ENCODE measurements at regions not wholly inside any gene's neighbourhood (a gene's known extent, or its start where the extent isn't known, plus 50 kb on each side); places are given as distances from the start of the nearest gene placed in this dataset.
"Not testable (repeated sequence)": the region's sequence is repeated elsewhere in the genome, so short reads cannot be mapped to it uniquely, and the experiment has no call there.

GRCh38 chr4:179664430-179665027 lies 2222.3 kb upstream of the AGA start:
- no peak overlapping the region for H3K4me3 ChIP-seq
- in situ Hi-C loops (cut with MboI; ENCODE audit: low pct_unique_long_range_greater_than_20kb in 2 of 9, low sequenced_read_pairs in 9 of 9, unreplicated experiment in 9 of 9): no loop called here
- H3K4me1 ChIP-seq (replicated peaks in 1 of 2): no peaks in the 10 kb centered on the region
- peak in 3 of 8 experiments; percentile 52 to 96 (median 78) for ATAC-seq (replicated peaks in 6 of 8)
- WGBS, 10 experiments: 0 to 92% (median 75%) methylated on average over 1 to 7 of the region's 9 CpGs; no CpG with 5 or more reads in 4 of the 10 experiments
- H3K27ac ChIP-seq: no peak overlapping the region

- H3K4me3 ChIP-seq: no peak overlapping the region
- H3K27ac ChIP-seq: no peak overlapping the region
- no peak for ATAC-seq (replicated peaks in 6 of 8)
- H3K4me1 ChIP-seq (replicated peaks in 1 of 2): no peaks in the 10 kb centered on the region
- WGBS, 10 experiments: 20 to 94% (median 79%) methylated on average over 2 to 3 of the region's 3 CpGs; no CpG with 5 or more reads in 5 of the 10 experiments
- in situ Hi-C loops (cut with MboI; ENCODE audit: low pct_unique_long_range_greater_than_20kb in 2 of 9, low sequenced_read_pairs in 9 of 9, unreplicated experiment in 9 of 9): no loop called here
These were observed 2224.0 kb upstream of the AGA start for GRCh38 chr4:179666226-179666625.

GRCh38 chr4:179671609-179672008 lies 2229.4 kb upstream of the AGA start:
- no peak overlapping the region for H3K4me3 ChIP-seq
- 0 to 86% (median 66%) methylated on average over 2 of the region's 2 CpGs; no CpG with 5 or more reads in 1 of the 10 experiments for WGBS, 10 experiments
- H3K4me1 ChIP-seq (replicated peaks in 1 of 2): no peaks in the 10 kb centered on the region
- no peak for ATAC-seq (replicated peaks in 6 of 8)
- H3K27ac ChIP-seq: no peak overlapping the region
- in situ Hi-C loops (cut with MboI; ENCODE audit: low pct_unique_long_range_greater_than_20kb in 2 of 9, low sequenced_read_pairs in 9 of 9, unreplicated experiment in 9 of 9): no loop called here

- in situ Hi-C loops (cut with MboI; ENCODE audit: low pct_unique_long_range_greater_than_20kb in 2 of 9, low sequenced_read_pairs in 9 of 9, unreplicated experiment in 9 of 9): no loop called here
- WGBS, 10 experiments: 14 to 90% (median 83%) methylated on average over 3 to 8 of the region's 8 CpGs; no CpG with 5 or more reads in 1 of the 10 experiments
- ATAC-seq (replicated peaks in 6 of 8): no peak
- Histone ChIP-seq H3K4me3 (no peak overlapping the region), H3K4me1 (replicated peaks in 1 of 2) (no peaks in the 10 kb centered on the region), H3K27ac (no peak overlapping the region)
These were observed 2236.0 kb upstream of the AGA start for GRCh38 chr4:179678093-179678814.

GRCh38 chr4:179683661-179684060 lies 2241.4 kb upstream of the AGA start:
- H3K27ac ChIP-seq; H3K4me1 ChIP-seq (replicated peaks in 1 of 2); ATAC-seq (replicated peaks in 6 of 8); H3K4me3 ChIP-seq; in situ Hi-C loops (cut with MboI; ENCODE audit: low pct_unique_long_range_greater_than_20kb in 2 of 9, low sequenced_read_pairs in 9 of 9, unreplicated experiment in 9 of 9): not testable (repeated sequence)
- 0 to 100% (median 61%) methylated on average over 1 to 4 of the region's 4 CpGs; no CpG with 5 or more reads in 2 of the 10 experiments for WGBS, 10 experiments

GRCh38 chr4:179692222-179692621 lies 2250.0 kb upstream of the AGA start:
- 0 to 82% (median 33%) methylated on average over 1 of the region's 1 CpG; no CpG with 5 or more reads in 3 of the 10 experiments for WGBS, 10 experiments
- H3K27ac ChIP-seq: no peak overlapping the region
- no peak for ATAC-seq (replicated peaks in 6 of 8)
- H3K4me1 ChIP-seq (replicated peaks in 1 of 2): peaks cover 0 to 9% of the 10 kb centered on the region in 2 donors
- in situ Hi-C loops (cut with MboI; ENCODE audit: low pct_unique_long_range_greater_than_20kb in 2 of 9, low sequenced_read_pairs in 9 of 9, unreplicated experiment in 9 of 9): no loop called here
- H3K4me3 ChIP-seq: no peak overlapping the region

GRCh38 chr4:179695175-179695574 lies 2252.9 kb upstream of the AGA start:
- Histone ChIP-seq H3K27ac (no peak overlapping the region), H3K4me1 (replicated peaks in 1 of 2) (peaks cover 0 to 9% of the 10 kb centered on the region in 2 donors), H3K4me3 (no peak overlapping the region)
- in situ Hi-C loops (cut with MboI; ENCODE audit: low pct_unique_long_range_greater_than_20kb in 2 of 9, low sequenced_read_pairs in 9 of 9, unreplicated experiment in 9 of 9): no loop called here
- ATAC-seq (replicated peaks in 6 of 8): no peak
- WGBS, 10 experiments: 0 to 100% (median 93%) methylated on average over 1 to 4 of the region's 5 CpGs; no CpG with 5 or more reads in 1 of the 10 experiments

GRCh38 chr4:179698321-179698720 lies 2256.1 kb upstream of the AGA start:
- no peak for ATAC-seq (replicated peaks in 6 of 8)
- 0 to 96% (median 78%) methylated on average over 1 to 5 of the region's 5 CpGs; no CpG with 5 or more reads in 2 of the 10 experiments for WGBS, 10 experiments
- in situ Hi-C loops (cut with MboI; ENCODE audit: low pct_unique_long_range_greater_than_20kb in 2 of 9, low sequenced_read_pairs in 9 of 9, unreplicated experiment in 9 of 9): no loop called here
- Histone ChIP-seq H3K27ac (no peak overlapping the region), H3K4me1 (replicated peaks in 1 of 2) (no peaks in the 10 kb centered on the region), H3K4me3 (no peak overlapping the region)

- H3K4me3 ChIP-seq: no peak overlapping the region
- in situ Hi-C loops (cut with MboI; ENCODE audit: low pct_unique_long_range_greater_than_20kb in 2 of 9, low sequenced_read_pairs in 9 of 9, unreplicated experiment in 9 of 9): no loop called here
- ATAC-seq (replicated peaks in 6 of 8): no peak
- no peak overlapping the region for H3K27ac ChIP-seq
- 0 to 100% (median 29%) methylated on average over 1 to 3 of the region's 4 CpGs; no CpG with 5 or more reads in 1 of the 10 experiments for WGBS, 10 experiments
- H3K4me1 ChIP-seq (replicated peaks in 1 of 2): no peaks in the 10 kb centered on the region
These were observed 2267.9 kb upstream of the AGA start for GRCh38 chr4:179709961-179710624.

GRCh38 chr4:179719766-179720450 lies 2277.7 kb upstream of the AGA start:
- ATAC-seq (replicated peaks in 6 of 8): no peak
- Histone ChIP-seq H3K27ac (no peak overlapping the region), H3K4me1 (replicated peaks in 1 of 2) (no peaks in the 10 kb centered on the region), H3K4me3 (no peak overlapping the region)
- WGBS, 10 experiments: 0 to 100% (median 90%) methylated on average over 1 to 6 of the region's 8 CpGs; no CpG with 5 or more reads in 2 of the 10 experiments
- in situ Hi-C loops (cut with MboI; ENCODE audit: low pct_unique_long_range_greater_than_20kb in 2 of 9, low sequenced_read_pairs in 9 of 9, unreplicated experiment in 9 of 9): no loop called here

- H3K27ac ChIP-seq; H3K4me1 ChIP-seq (replicated peaks in 1 of 2); ATAC-seq (replicated peaks in 6 of 8); in situ Hi-C loops (cut with MboI; ENCODE audit: low pct_unique_long_range_greater_than_20kb in 2 of 9, low sequenced_read_pairs in 9 of 9, unreplicated experiment in 9 of 9); H3K4me3 ChIP-seq: not testable (repeated sequence)
- 0 to 95% (median 59%) methylated on average over 1 to 6 of the region's 6 CpGs; no CpG with 5 or more reads in 2 of the 10 experiments for WGBS, 10 experiments
These were observed 2284.3 kb upstream of the AGA start for GRCh38 chr4:179726491-179726890.

- Histone ChIP-seq H3K27ac (no peak overlapping the region), H3K4me1 (replicated peaks in 1 of 2) (no peaks in the 10 kb centered on the region), H3K4me3 (no peak overlapping the region)
- 0 to 100% (median 75%) methylated on average over 1 to 4 of the region's 4 CpGs for WGBS, 10 experiments
- in situ Hi-C loops (cut with MboI; ENCODE audit: low pct_unique_long_range_greater_than_20kb in 2 of 9, low sequenced_read_pairs in 9 of 9, unreplicated experiment in 9 of 9): no loop called here
- ATAC-seq (replicated peaks in 6 of 8): no peak
These were observed 2286.1 kb upstream of the AGA start for GRCh38 chr4:179728305-179728704.

- H3K4me3 ChIP-seq; H3K4me1 ChIP-seq (replicated peaks in 1 of 2); ATAC-seq (replicated peaks in 6 of 8); H3K27ac ChIP-seq; in situ Hi-C loops (cut with MboI; ENCODE audit: low pct_unique_long_range_greater_than_20kb in 2 of 9, low sequenced_read_pairs in 9 of 9, unreplicated experiment in 9 of 9): not testable (repeated sequence)
- 17 to 100% (median 100%) methylated on average over 1 to 3 of the region's 6 CpGs; no CpG with 5 or more reads in 1 of the 10 experiments for WGBS, 10 experiments
These were observed 2294.6 kb upstream of the AGA start for GRCh38 chr4:179736820-179737219.
